WERI-Rb-1 (cell line): ENCODE measurements at regions not wholly inside any gene's neighbourhood (a gene's known extent, or its start where the extent isn't known, plus 50 kb on each side); places are given as distances from the start of the nearest gene placed in this dataset.
"Not testable (repeated sequence)": the region's sequence is repeated elsewhere in the genome, so short reads cannot be mapped to it uniquely, and the experiment has no call there.

ENCODE experiments used
- DNase-seq: peaks from one replicate; pipeline ENCODE4 v3.0.0-alpha.2; 2020
- H3K27ac ChIP-seq: fragments of 250-450 bp; sonication (Bioruptor Pico); 2 replicates; pipeline ENCODE4 v1.5.1; 2020; ENCODE audit warnings: mild to moderate bottlenecking, moderate library complexity
- H3K27me3 ChIP-seq: fragments of 250-450 bp; sonication (Bioruptor Pico); 2 replicates; pipeline ENCODE4 v1.5.1; 2021; ENCODE audit warnings: mild to moderate bottlenecking, low read depth, moderate library complexity; ENCODE audit not compliant: insufficient read depth, severe bottlenecking
- H3K36me3 ChIP-seq: fragments of 250-450 bp; sonication (Bioruptor Pico); 2 replicates; pipeline ENCODE4 v1.5.1; 2020; ENCODE audit warnings: mild to moderate bottlenecking, moderate library complexity
- H3K4me3 ChIP-seq: 2 replicates; pipeline ENCODE4 v1.5.1; 2011; ENCODE audit warnings: low read depth, mild to moderate bottlenecking, control low read depth, low read length
- H3K9me3 ChIP-seq: fragments of 250-450 bp; sonication (Bioruptor Pico); 2 replicates; pipeline ENCODE4 v1.5.1; 2021; ENCODE audit warnings: mild to moderate bottlenecking, moderate library complexity; ENCODE audit not compliant: severe bottlenecking
- CTCF ChIP-seq: IDR thresholded peaks from 2 replicates; pipeline ENCODE4 v1.5.1; 2011; ENCODE audit warnings: low read depth, mild to moderate bottlenecking, control low read depth, inconsistent platforms, low read length

GRCh38 chr17:77528516-77529327 lies 388.0 kb downstream of the SEC14L1 start:
- no peaks in the 10 kb centered on the region for H3K36me3 ChIP-seq
- peak; percentile 94 for DNase-seq
- H3K9me3 ChIP-seq, result peaks cover 17% of the 10 kb centered on the region
- TF ChIP-seq CTCF, result peak; percentile 87
- H3K27ac ChIP-seq, result peak overlapping the region; percentile 96
- H3K4me3 ChIP-seq, result peak overlapping the region; percentile 62
- H3K27me3 ChIP-seq, result no peaks in the 10 kb centered on the region

- Histone ChIP-seq H3K4me3 (peak overlapping the region; percentile 62), H3K27ac (peak overlapping the region; percentile 96; the same call in 1 of the 2 replicates), H3K9me3 (peaks cover 13% of the 10 kb centered on the region), H3K36me3 (no peaks in the 10 kb centered on the region), H3K27me3 (no peaks in the 10 kb centered on the region)
- no peak for TF ChIP-seq CTCF
- DNase-seq, result no peak
Measured at GRCh38 chr17:77529328-77529650, 388.5 kb downstream of the SEC14L1 start.

- Histone ChIP-seq H3K9me3 (peaks cover under 1% of the 10 kb centered on the region), H3K27me3 (no peaks in the 10 kb centered on the region)
- no peak for TF ChIP-seq CTCF
Measured at GRCh38 chr17:77530591-77530990, 389.8 kb downstream of the SEC14L1 start.

GRCh38 chr17:77531002-77531401 lies 390.2 kb downstream of the SEC14L1 start:
- no peak overlapping the region for H3K4me3 ChIP-seq
- H3K27ac ChIP-seq, result no peak overlapping the region
- no peaks in the 10 kb centered on the region for H3K9me3 ChIP-seq
- no peak for TF ChIP-seq CTCF
- no peak for DNase-seq
- no peaks in the 10 kb centered on the region for H3K36me3 ChIP-seq
- no peaks in the 10 kb centered on the region for H3K27me3 ChIP-seq

More at GRCh38 chr17:77530591-77530990, 389.8 kb downstream of the SEC14L1 start:
- H3K27ac ChIP-seq, result no peak overlapping the region
- no peaks in the 10 kb centered on the region for H3K36me3 ChIP-seq
- DNase-seq, result no peak
- no peak overlapping the region for H3K4me3 ChIP-seq

GRCh38 chr17:77531641-77532040 lies 390.9 kb downstream of the SEC14L1 start:
- H3K4me3 ChIP-seq, result no peak overlapping the region
- TF ChIP-seq CTCF, result no peak
- H3K27me3 ChIP-seq, result no peaks in the 10 kb centered on the region
- H3K9me3 ChIP-seq, result no peaks in the 10 kb centered on the region
- no peak for DNase-seq
- H3K27ac ChIP-seq, result no peak overlapping the region
- H3K36me3 ChIP-seq, result no peaks in the 10 kb centered on the region

- H3K27ac ChIP-seq, H3K27me3 ChIP-seq, H3K4me3 ChIP-seq, H3K36me3 ChIP-seq, DNase-seq, H3K9me3 ChIP-seq: not testable (repeated sequence)
Measured at GRCh38 chr17:77533697-77534096, 392.9 kb downstream of the SEC14L1 start.
